ENCODE measurements at regions not wholly inside any gene's neighbourhood (a gene's known extent, or its start where the extent isn't known, plus 50 kb on each side); places are given as distances from the start of the nearest gene placed in this dataset.

- no peaks in the 10 kb centered on the region for H3K4me1 ChIP-seq (ENCODE audit: control insufficient read depth, extremely low read depth, insufficient read depth, low read length)
- H3K4me3 ChIP-seq (replicated peaks in 1 of 4; ENCODE audit: control extremely low read depth in 1 of 4, insufficient read depth in 1 of 4, low read depth in 3 of 4, low read length in 4 of 4), result no peak overlapping the region
- no peak overlapping the region for H2AFZ ChIP-seq (ENCODE audit: low read length)
- H3K9me3 ChIP-seq (ENCODE audit: control insufficient read depth, insufficient read depth, low read depth, low read length), result no peaks in the 10 kb centered on the region
- H3K4me2 ChIP-seq (ENCODE audit: extremely low read depth, insufficient read depth, low read length), result no peak overlapping the region
- no peaks in the 10 kb centered on the region for H4K20me1 ChIP-seq (ENCODE audit: control insufficient read depth, extremely low read depth, insufficient read depth, low read length)
- TF ChIP-seq EZH2 (IDR thresholded peaks at IDR 0.05; ENCODE audit: low read length, missing control alignments), result no peak
- TF ChIP-seq CTCF (conservative IDR thresholded peaks at IDR 0.05 in 1 of 2, IDR thresholded peaks at IDR 0.05 in 1 of 2; ENCODE audit: low read depth in 1 of 2, low read length in 2 of 2), result no peak
- H3K27me3 ChIP-seq (ENCODE audit: control insufficient read depth, insufficient read depth, low read length), result no peaks in the 10 kb centered on the region
- H3K9ac ChIP-seq (ENCODE audit: insufficient read depth, low read length), result no peak overlapping the region
- H3K36me3 ChIP-seq (ENCODE audit: control insufficient read depth, insufficient read depth, low read length), result no peaks in the 10 kb centered on the region
- no peak for DNase-seq (ENCODE audit: low read depth in 2 of 2)
- no peaks in the 10 kb centered on the region for H3K79me2 ChIP-seq (ENCODE audit: control insufficient read depth, insufficient read depth, low read length)
- no peak overlapping the region for H3K27ac ChIP-seq (ENCODE audit: insufficient read depth, low read length)
Observed at GRCh38 chr12:107326237-107326636, 232.9 kb upstream of the CRY1 start.

DNA sequence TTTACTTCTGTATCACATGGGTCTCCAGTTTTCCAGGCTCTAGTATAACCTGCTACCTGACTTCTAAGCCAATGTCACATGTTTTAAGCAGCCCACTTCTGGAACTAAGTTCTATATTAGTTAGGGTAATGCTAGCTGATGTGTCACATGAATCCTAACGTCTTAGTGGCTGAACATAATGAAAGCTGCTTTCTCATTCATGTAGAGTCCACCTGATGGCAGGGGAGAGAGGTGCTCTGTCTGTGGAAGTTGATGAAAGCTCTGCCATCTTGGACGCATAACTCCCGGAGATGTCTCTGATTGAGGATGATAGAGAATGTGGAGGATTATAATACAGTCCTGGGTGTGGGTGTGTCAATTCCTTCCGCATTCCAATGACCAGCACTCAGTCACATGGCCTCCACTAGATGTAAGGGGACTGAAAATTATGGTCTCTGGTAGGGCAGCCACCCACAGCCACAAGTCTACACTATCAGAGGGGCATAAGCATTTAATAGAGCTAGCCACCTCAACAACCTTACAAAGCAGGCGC is 234.4 kb upstream of the CRY1 start:
- no peak overlapping the region for H3K27ac ChIP-seq (ENCODE audit: insufficient read depth, low read length)
- DNase-seq (ENCODE audit: low read depth in 2 of 2), result no peak
- no peaks in the 10 kb centered on the region for H3K36me3 ChIP-seq (ENCODE audit: control insufficient read depth, insufficient read depth, low read length)
- no peaks in the 10 kb centered on the region for H4K20me1 ChIP-seq (ENCODE audit: control insufficient read depth, extremely low read depth, insufficient read depth, low read length)
- no peak overlapping the region for H3K4me2 ChIP-seq (ENCODE audit: extremely low read depth, insufficient read depth, low read length)
- no peak overlapping the region for H2AFZ ChIP-seq (ENCODE audit: low read length)
- TF ChIP-seq CTCF (conservative IDR thresholded peaks at IDR 0.05 in 1 of 2, IDR thresholded peaks at IDR 0.05 in 1 of 2; ENCODE audit: low read depth in 1 of 2, low read length in 2 of 2) (no peak), EZH2 (IDR thresholded peaks at IDR 0.05; ENCODE audit: low read length, missing control alignments) (no peak)
- H3K27me3 ChIP-seq (ENCODE audit: control insufficient read depth, insufficient read depth, low read length), result no peaks in the 10 kb centered on the region
- H3K4me1 ChIP-seq (ENCODE audit: control insufficient read depth, extremely low read depth, insufficient read depth, low read length), result no peaks in the 10 kb centered on the region
- no peak overlapping the region for H3K4me3 ChIP-seq (replicated peaks in 1 of 4; ENCODE audit: control extremely low read depth in 1 of 4, insufficient read depth in 1 of 4, low read depth in 3 of 4, low read length in 4 of 4)
- no peak overlapping the region for H3K9ac ChIP-seq (ENCODE audit: insufficient read depth, low read length)
- H3K79me2 ChIP-seq (ENCODE audit: control insufficient read depth, insufficient read depth, low read length), result no peaks in the 10 kb centered on the region
- no peaks in the 10 kb centered on the region for H3K9me3 ChIP-seq (ENCODE audit: control insufficient read depth, insufficient read depth, low read depth, low read length)

DNA sequence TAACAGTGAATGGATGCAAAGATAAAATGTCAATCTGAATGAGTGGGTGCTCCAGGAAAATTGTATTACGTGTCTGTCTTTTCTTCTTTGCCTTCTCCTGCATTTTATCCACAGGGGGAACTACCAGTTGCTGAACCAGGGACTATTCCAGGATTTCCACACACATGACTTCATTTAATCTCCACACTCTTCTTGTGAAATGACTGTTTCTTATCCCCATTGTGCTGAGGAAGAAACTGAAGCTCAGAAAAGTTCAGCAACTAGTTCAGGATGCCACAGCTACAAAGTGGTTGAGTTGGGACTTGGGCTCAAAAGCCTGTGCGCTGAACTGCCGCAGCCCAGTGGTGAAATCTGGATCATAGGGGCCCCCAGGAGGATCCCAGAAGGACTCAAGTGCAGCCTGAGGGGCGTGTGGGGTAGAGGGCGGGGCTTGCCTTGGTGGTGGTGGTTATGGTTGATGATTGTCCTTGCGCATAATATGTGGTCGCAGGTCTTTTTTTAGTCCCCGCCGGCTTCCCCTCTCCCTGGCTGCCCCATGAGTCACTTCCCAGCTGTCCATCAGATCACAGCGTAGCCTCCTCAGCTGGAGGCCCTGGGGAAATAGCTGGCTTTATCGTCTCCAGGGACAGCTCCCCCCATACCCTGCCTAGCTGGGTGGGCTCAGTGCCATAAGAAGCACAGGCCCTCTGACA is 235.2 kb upstream of the CRY1 start:
- H3K27me3 ChIP-seq (ENCODE audit: control insufficient read depth, insufficient read depth, low read length), result no peaks in the 10 kb centered on the region
- no peak overlapping the region for H3K4me3 ChIP-seq (replicated peaks in 1 of 4; ENCODE audit: control extremely low read depth in 1 of 4, insufficient read depth in 1 of 4, low read depth in 3 of 4, low read length in 4 of 4)
- TF ChIP-seq EZH2 (IDR thresholded peaks at IDR 0.05; ENCODE audit: low read length, missing control alignments), result no peak
- TF ChIP-seq CTCF (conservative IDR thresholded peaks at IDR 0.05 in 1 of 2, IDR thresholded peaks at IDR 0.05 in 1 of 2; ENCODE audit: low read depth in 1 of 2, low read length in 2 of 2), result no peak
- peak in 1 of 2 donors; percentile 81 for DNase-seq (ENCODE audit: low read depth in 2 of 2)
- H4K20me1 ChIP-seq (ENCODE audit: control insufficient read depth, extremely low read depth, insufficient read depth, low read length), result no peaks in the 10 kb centered on the region
- H3K4me1 ChIP-seq (ENCODE audit: control insufficient read depth, extremely low read depth, insufficient read depth, low read length), result no peaks in the 10 kb centered on the region
- no peaks in the 10 kb centered on the region for H3K79me2 ChIP-seq (ENCODE audit: control insufficient read depth, insufficient read depth, low read length)
- H3K27ac ChIP-seq (ENCODE audit: insufficient read depth, low read length), result no peak overlapping the region
- no peaks in the 10 kb centered on the region for H3K9me3 ChIP-seq (ENCODE audit: control insufficient read depth, insufficient read depth, low read depth, low read length)
- no peaks in the 10 kb centered on the region for H3K36me3 ChIP-seq (ENCODE audit: control insufficient read depth, insufficient read depth, low read length)
- no peak overlapping the region for H2AFZ ChIP-seq (ENCODE audit: low read length)
- H3K9ac ChIP-seq (ENCODE audit: insufficient read depth, low read length), result no peak overlapping the region
- H3K4me2 ChIP-seq (ENCODE audit: extremely low read depth, insufficient read depth, low read length), result no peak overlapping the region

All from fibroblast of lung (primary cell).